Thymus (tissue), 11 donors: ENCODE measurements at regions not wholly inside any gene's neighbourhood (a gene's known extent, or its start where the extent isn't known, plus 50 kb on each side); places are given as distances from the start of the nearest gene placed in this dataset.
A peak's percentile ranks its signal among the peaks of the same experiment; 100 is the strongest.

Source experiments
- DNase-seq, 9 donors: peaks; one replicate each; pipeline ENCODE4 v3.0.0-alpha.2; 2013; ENCODE audit warnings: low spot score in 9 of 9, low read depth in 6 of 9, missing footprints in 1 of 9
- H3K27ac ChIP-seq, 2 donors: one replicate each; pipeline ENCODE4 v1.5.1; 2013; ENCODE audit warnings: control low read depth in 1 of 2, low read depth in 1 of 2, low read length in 1 of 2, mild to moderate bottlenecking in 1 of 2, moderate library complexity in 1 of 2
- H3K27me3 ChIP-seq, 2 donors: one replicate each; pipeline ENCODE4 v1.5.1; 2013; ENCODE audit warnings: low read length in 1 of 2; ENCODE audit not compliant: control insufficient read depth in 2 of 2, insufficient read depth in 1 of 2
- H3K36me3 ChIP-seq, 2 donors: one replicate each; pipeline ENCODE4 v1.5.1; 2013; ENCODE audit warnings: low read length in 1 of 2, mild to moderate bottlenecking in 1 of 2, moderate library complexity in 1 of 2; ENCODE audit not compliant: control insufficient read depth in 2 of 2, insufficient read depth in 2 of 2
- H3K4me1 ChIP-seq, 2 donors: one replicate each; pipeline ENCODE4 v1.5.1; 2013; ENCODE audit warnings: low read length in 2 of 2; ENCODE audit not compliant: control insufficient read depth in 2 of 2, insufficient read depth in 2 of 2
- H3K4me3 ChIP-seq, 2 donors: one replicate each; pipeline ENCODE4 v1.5.1; 2013; ENCODE audit warnings: low read length in 2 of 2, control low read depth in 1 of 2, mild to moderate bottlenecking in 1 of 2
- H3K9me3 ChIP-seq, 2 donors: one replicate each; pipeline ENCODE4 v1.5.1; 2013; ENCODE audit warnings: low read length in 1 of 2, mild to moderate bottlenecking in 1 of 2; ENCODE audit not compliant: control insufficient read depth in 2 of 2, insufficient read depth in 1 of 2
- WGBS: extraction: QIAGEN DNeasy Blood & Tissue Kit; methylation state at CpG from one replicate; pipeline ENCODE4 v1.1.7; 2013; 5-methylcytosine and 5-hydroxymethylcytosine counted together
- donor health status: healthy.

- H3K36me3 ChIP-seq = no peaks in the 10 kb centered on the region
- no peaks in the 10 kb centered on the region for H3K9me3 ChIP-seq
- H3K4me3 ChIP-seq = no peak overlapping the region
- peaks cover 0 to 3% of the 10 kb centered on the region in 2 donors for H3K4me1 ChIP-seq
- WGBS = 63% methylated on average over 8 of the region's 8 CpGs
- DNase-seq = peak in 2 of 9 donors; percentile 0 to 2
- no peaks in the 10 kb centered on the region for H3K27me3 ChIP-seq
- H3K27ac ChIP-seq = peak overlapping the region in 1 of 2 donors; percentile 12
These were observed 348.0 kb downstream of the GPAM start for GRCh38 chr10:111835574-111835973.

DNA sequence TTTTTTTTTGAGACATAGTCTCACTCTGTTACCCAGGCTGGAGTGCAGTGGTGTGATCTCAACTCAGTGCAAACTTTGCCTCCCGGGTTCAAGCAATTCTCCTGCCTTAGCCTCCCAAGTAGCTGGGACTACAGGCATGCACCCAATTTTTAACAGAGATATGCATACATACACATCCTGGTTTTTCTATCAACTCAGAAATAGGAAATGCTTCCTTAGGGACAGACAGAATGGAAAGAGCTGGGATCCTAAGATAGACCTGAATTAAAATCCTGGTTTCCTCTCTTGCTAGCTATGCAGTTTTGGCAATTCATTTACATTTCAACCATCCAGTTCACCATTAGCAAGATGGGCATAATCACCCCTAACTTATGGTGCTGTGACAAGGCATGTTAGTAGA, 347.5 kb downstream of the GPAM start:
- H3K4me3 ChIP-seq = no peak overlapping the region
- H3K4me1 ChIP-seq = peaks cover 0 to 3% of the 10 kb centered on the region in 2 donors
- no peaks in the 10 kb centered on the region for H3K36me3 ChIP-seq
- no peak for DNase-seq
- no peaks in the 10 kb centered on the region for H3K27me3 ChIP-seq
- H3K27ac ChIP-seq = no peak overlapping the region
- no peaks in the 10 kb centered on the region for H3K9me3 ChIP-seq
- WGBS = 77% methylated on average over 1 of the region's 1 CpG

DNA sequence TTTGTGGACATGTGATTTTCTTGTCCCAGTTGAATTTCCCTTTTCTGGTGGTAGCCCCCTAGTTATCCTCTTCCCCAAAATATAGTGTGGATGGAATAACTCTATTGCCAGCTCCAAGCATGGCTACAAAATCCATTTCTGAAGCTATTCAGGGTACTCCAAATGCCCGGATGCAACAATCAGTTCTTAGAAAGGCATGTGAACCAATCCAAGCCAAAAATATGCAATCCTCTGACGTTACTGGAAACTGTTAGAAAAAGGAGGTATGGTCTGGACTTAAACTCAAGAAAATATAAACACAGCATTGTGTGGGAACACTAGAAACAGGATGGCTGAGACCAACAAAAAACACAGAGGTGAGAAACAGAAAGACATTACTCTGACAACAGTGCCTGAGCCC, 347.0 kb downstream of the GPAM start:
- no peak overlapping the region for H3K27ac ChIP-seq
- no peaks in the 10 kb centered on the region for H3K9me3 ChIP-seq
- no peak for DNase-seq
- no peaks in the 10 kb centered on the region for H3K36me3 ChIP-seq
- no peaks in the 10 kb centered on the region for H3K27me3 ChIP-seq
- no peak overlapping the region for H3K4me3 ChIP-seq
- peaks cover 0 to 3% of the 10 kb centered on the region in 2 donors for H3K4me1 ChIP-seq
- 73% methylated on average over 2 of the region's 2 CpGs for WGBS

GRCh38 chr10:111837086-111837485, 346.5 kb downstream of the GPAM start:
- Histone ChIP-seq H3K27me3 (no peaks in the 10 kb centered on the region), H3K4me1 (peaks cover 0 to 3% of the 10 kb centered on the region in 2 donors), H3K36me3 (no peaks in the 10 kb centered on the region), H3K9me3 (no peaks in the 10 kb centered on the region), H3K27ac (no peak overlapping the region), H3K4me3 (no peak overlapping the region)
- 82% methylated on average over 2 of the region's 2 CpGs for WGBS
- no peak for DNase-seq

GRCh38 chr10:111837985-111838384, 345.6 kb downstream of the GPAM start:
- H3K27ac ChIP-seq = no peak overlapping the region
- 81% methylated on average over 2 of the region's 2 CpGs for WGBS
- DNase-seq = no peak

DNA sequence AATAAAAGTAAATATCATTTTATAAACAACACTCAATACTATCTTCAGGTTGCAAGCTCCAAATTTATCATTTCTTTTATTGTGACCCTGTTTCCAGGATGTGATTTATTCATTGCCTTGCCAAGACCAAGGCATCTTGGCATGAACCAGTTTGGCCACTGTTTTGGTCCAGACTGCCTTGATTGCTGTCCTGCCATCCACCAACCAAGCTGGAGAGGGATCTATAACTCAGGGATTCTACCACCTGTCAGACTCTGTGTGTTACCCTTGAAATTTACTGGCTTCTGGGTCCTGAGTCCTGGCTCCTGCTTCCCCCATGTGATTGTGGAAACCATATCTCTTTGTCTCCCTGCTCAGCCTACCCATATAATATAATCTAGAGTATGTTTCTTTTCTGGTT, 343.0 kb downstream of the GPAM start:
- Histone ChIP-seq H3K9me3 (no peaks in the 10 kb centered on the region), H3K4me3 (no peak overlapping the region), H3K27ac (no peak overlapping the region), H3K36me3 (no peaks in the 10 kb centered on the region), H3K4me1 (no peaks in the 10 kb centered on the region), H3K27me3 (no peaks in the 10 kb centered on the region)
- DNase-seq = no peak

More at GRCh38 chr10:111837985-111838384, 345.6 kb downstream of the GPAM start:
- Histone ChIP-seq H3K4me1 (peaks cover 0 to 3% of the 10 kb centered on the region in 2 donors), H3K36me3 (no peaks in the 10 kb centered on the region), H3K9me3 (no peaks in the 10 kb centered on the region), H3K4me3 (no peak overlapping the region), H3K27me3 (no peaks in the 10 kb centered on the region)

DNA sequence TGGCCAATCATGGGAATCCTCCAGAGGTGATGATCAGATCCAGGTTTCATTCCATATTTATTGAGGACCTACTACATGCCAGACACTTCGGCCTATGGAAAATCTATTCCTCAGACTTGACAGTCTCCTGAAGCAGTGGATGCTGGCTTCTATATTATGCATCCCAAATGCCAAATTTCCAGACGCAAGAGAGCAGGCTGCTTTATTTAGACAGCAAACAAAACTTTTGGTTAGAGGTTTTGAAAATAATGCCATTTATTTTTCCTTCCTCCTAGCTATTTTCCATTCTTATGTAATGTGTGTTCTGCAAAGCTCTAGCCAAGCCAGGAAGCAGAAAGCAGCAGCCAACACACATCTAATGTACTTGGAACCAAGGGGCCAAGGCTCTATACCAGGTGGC, 330.8 kb downstream of the GPAM start:
- Histone ChIP-seq H3K9me3 (peaks cover 0 to 3% of the 10 kb centered on the region in 2 donors), H3K36me3 (no peaks in the 10 kb centered on the region), H3K4me3 (no peak overlapping the region), H3K4me1 (no peaks in the 10 kb centered on the region), H3K27ac (no peak overlapping the region), H3K27me3 (no peaks in the 10 kb centered on the region)
- WGBS = 96% methylated on average over 2 of the region's 2 CpGs
- DNase-seq = no peak

- H3K4me1 ChIP-seq = no peaks in the 10 kb centered on the region
- no peaks in the 10 kb centered on the region for H3K36me3 ChIP-seq
- H3K27ac ChIP-seq = no peak overlapping the region
- WGBS = 81% methylated on average over 3 of the region's 3 CpGs
- H3K27me3 ChIP-seq = no peaks in the 10 kb centered on the region
- H3K4me3 ChIP-seq = no peak overlapping the region
- DNase-seq = no peak
- H3K9me3 ChIP-seq = no peaks in the 10 kb centered on the region
These were observed 326.9 kb downstream of the GPAM start for GRCh38 chr10:111856631-111857030.

- DNase-seq = no peak
- 57% methylated on average over 3 of the region's 3 CpGs for WGBS
- Histone ChIP-seq H3K9me3 (no peaks in the 10 kb centered on the region), H3K27ac (no peak overlapping the region), H3K36me3 (no peaks in the 10 kb centered on the region), H3K4me3 (no peak overlapping the region), H3K4me1 (no peaks in the 10 kb centered on the region), H3K27me3 (no peaks in the 10 kb centered on the region)
These were observed 318.0 kb downstream of the GPAM start for GRCh38 chr10:111865550-111865949.

DNA sequence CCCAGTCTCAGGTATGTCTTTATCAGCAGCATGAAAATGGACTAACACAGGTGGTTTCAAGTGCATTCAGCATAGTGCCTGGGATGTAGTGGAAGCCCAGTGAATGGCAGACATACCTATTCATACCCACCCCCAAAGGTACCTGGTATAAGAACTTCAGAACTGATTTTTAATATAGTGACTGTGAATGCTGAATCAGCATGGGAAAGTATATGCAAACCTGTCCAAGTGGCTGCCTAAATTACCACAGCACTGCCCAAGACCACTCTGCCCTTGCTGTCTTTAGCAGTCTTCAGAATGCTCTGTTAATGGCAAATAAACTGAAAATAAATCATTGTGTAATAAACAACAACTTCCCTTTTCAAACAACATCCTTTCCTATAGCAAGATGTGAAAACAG, 312.1 kb downstream of the GPAM start:
- Histone ChIP-seq H3K36me3 (no peaks in the 10 kb centered on the region), H3K4me3 (no peak overlapping the region), H3K27ac (no peak overlapping the region), H3K27me3 (no peaks in the 10 kb centered on the region), H3K4me1 (no peaks in the 10 kb centered on the region), H3K9me3 (no peaks in the 10 kb centered on the region)
- DNase-seq = no peak
